H1 (cell line): ENCODE measurements at regions not wholly inside any gene's neighbourhood (a gene's known extent, or its start where the extent isn't known, plus 50 kb on each side); places are given as distances from the start of the nearest gene placed in this dataset.

Experiments used
- CTCF ChIA-PET: fragments of 300-600 bp; sonication (Branson Sonifier 250); formaldehyde crosslinking; loops from one replicate; lab custom pipeline; 2021; ENCODE audit not compliant: partially characterized antibody; lab: Charles Lee
- POLR2A ChIA-PET: fragments of 300-600 bp; sonication (Branson Sonifier 250); formaldehyde crosslinking; loops from one replicate; lab custom pipeline; 2021; ENCODE audit warnings: inconsistent platforms; ENCODE audit not compliant: partially characterized antibody; lab: Charles Lee
- DNase-seq, 2 experiments: peaks; one replicate each; pipeline versions ENCODE4 v3.0.0 to v3.0.0-alpha.2; 2010 to 2022; ENCODE audit warnings: low spot score in 2 of 2, low read depth in 1 of 2, mixed read lengths in 1 of 2
- FAIRE-seq: peaks from 2 replicates; lab custom pipeline; 2011; peaks lifted over from hg19 to GRCh38; lab: Jason Lieb, UNC
- H2AFZ ChIP-seq: 2 replicates; pipeline ENCODE4 v1.8.1; 2012; ENCODE audit warnings: low read length, inconsistent platforms
- H2AK5ac ChIP-seq: 2 replicates; pipeline ENCODE4 v1.6.1; 2013; ENCODE audit warnings: low read depth, low read length
- H2BK120ac ChIP-seq: replicated peaks from 2 replicates; pipeline ENCODE3; 2013; ENCODE audit warnings: low read depth, low read length, inconsistent platforms
- H2BK12ac ChIP-seq: 2 replicates; pipeline ENCODE4 v1.6.1; 2013; ENCODE audit warnings: low read depth, low read length
- H2BK15ac ChIP-seq: 2 replicates; pipeline ENCODE4 v1.6.1; 2013; ENCODE audit warnings: low read length
- H2BK20ac ChIP-seq: 2 replicates; pipeline ENCODE4 v1.6.1; 2013; ENCODE audit warnings: low read length
- H2BK5ac ChIP-seq: 2 replicates; pipeline ENCODE4 v1.6.1; 2013; ENCODE audit warnings: low read depth, low read length
- H3K14ac ChIP-seq: 2 replicates; pipeline ENCODE4 v1.6.1; 2013; ENCODE audit warnings: inconsistent platforms; ENCODE audit not compliant: insufficient read length
- H3K18ac ChIP-seq: 2 replicates; pipeline ENCODE4 v1.6.1; 2013; ENCODE audit warnings: low read length; ENCODE audit errors: extremely low read depth
- H3K23ac ChIP-seq: 2 replicates; pipeline ENCODE4 v1.6.1; 2013; ENCODE audit warnings: inconsistent platforms; ENCODE audit not compliant: insufficient read length
- H3K23me2 ChIP-seq: 2 replicates; pipeline ENCODE4 v1.6.1; 2013; ENCODE audit warnings: low read depth, low read length
- H3K27ac ChIP-seq: 2 replicates; pipeline ENCODE4 v1.6.1; 2011; ENCODE audit warnings: low read depth, low read length, inconsistent platforms
- H3K27me3 ChIP-seq, 4 experiments: replicated peaks in 1 of 4; 1 replicate in 1 of 4; 2 replicates in 3 of 4; pipeline versions ENCODE4 v1.6.1 to v1.8.1; 2011 to 2013; ENCODE audit warnings: low read length in 3 of 4, mild to moderate bottlenecking in 3 of 4, inconsistent platforms in 2 of 4, mixed read lengths in 2 of 4, moderate library complexity in 1 of 4; ENCODE audit not compliant: control insufficient read depth in 3 of 4, insufficient read depth in 3 of 4; ENCODE audit errors: extremely low read depth in 1 of 4
- H3K36me3 ChIP-seq, 4 experiments: 2 replicates each; pipeline versions ENCODE4 v1.6.1 to v1.8.1; 2011 to 2013; ENCODE audit warnings: mild to moderate bottlenecking in 4 of 4, low read length in 3 of 4, moderate library complexity in 2 of 4, control low read depth in 1 of 4, inconsistent platforms in 1 of 4; ENCODE audit not compliant: insufficient read depth in 4 of 4, control insufficient read depth in 2 of 4
- H3K4ac ChIP-seq: replicated peaks from 2 replicates; pipeline ENCODE3; 2013; ENCODE audit warnings: low read length, low read depth, mixed read lengths, inconsistent platforms; ENCODE audit not compliant: insufficient read length
- H3K4me1 ChIP-seq, 4 experiments: replicated peaks in 1 of 4; 1 replicate in 1 of 4; 2 replicates in 3 of 4; pipeline versions ENCODE4 v1.6.1 to v1.8.1; 2011 to 2013; ENCODE audit warnings: low read length in 3 of 4, inconsistent platforms in 2 of 4, mixed read lengths in 1 of 4; ENCODE audit not compliant: insufficient read depth in 4 of 4, control insufficient read depth in 3 of 4
- H3K4me2 ChIP-seq, 2 experiments: 2 replicates each; pipeline versions ENCODE4 v1.6.1 to v1.8.1; 2011 to 2013; ENCODE audit warnings: low read depth in 2 of 2, low read length in 2 of 2, control low read depth in 1 of 2, inconsistent platforms in 1 of 2, mild to moderate bottlenecking in 1 of 2; ENCODE audit not compliant: insufficient read depth in 1 of 2
- H3K4me3 ChIP-seq, 4 experiments: fragments of 200-600, 300-600 bp in 1 of 4; sonication (generic), shearing (Covaris generic), sonication (Bioruptor Twin) in 1 of 4; 2 replicates each; pipeline versions ENCODE4 v1.5.1 to v1.8.1; 2011 to 2016; ENCODE audit warnings: low read length in 4 of 4, low read depth in 3 of 4, control low read depth in 2 of 4, inconsistent platforms in 2 of 4, mild to moderate bottlenecking in 2 of 4, mixed read lengths in 1 of 4, moderate library complexity in 1 of 4; ENCODE audit not compliant: insufficient read depth in 2 of 4; ENCODE audit errors: extremely low read depth in 1 of 4
- H3K56ac ChIP-seq: replicated peaks from 2 replicates; pipeline ENCODE3; 2013; ENCODE audit warnings: low read depth, mild to moderate bottlenecking, mixed read lengths, low read length, inconsistent platforms; ENCODE audit not compliant: insufficient read length
- H3K79me1 ChIP-seq: 2 replicates; pipeline ENCODE4 v1.6.1; 2013; ENCODE audit warnings: low read depth, low read length, control low read depth
- H3K79me2 ChIP-seq, 2 experiments: 2 replicates each; pipeline versions ENCODE4 v1.6.1 to v1.8.1; 2012 to 2013; ENCODE audit warnings: low read length in 2 of 2, mild to moderate bottlenecking in 2 of 2, inconsistent platforms in 1 of 2; ENCODE audit not compliant: insufficient read depth in 2 of 2, control insufficient read depth in 1 of 2
- H3K9ac ChIP-seq, 4 experiments: replicated peaks in 1 of 4; 1 replicate in 1 of 4; 2 replicates in 3 of 4; pipeline versions ENCODE4 v1.6.1 to v1.8.1; 2011 to 2013; ENCODE audit warnings: low read depth in 3 of 4, low read length in 3 of 4, control low read depth in 2 of 4, mild to moderate bottlenecking in 2 of 4, moderate library complexity in 2 of 4, inconsistent platforms in 1 of 4; ENCODE audit errors: extremely low read depth in 1 of 4
- H3K9me3 ChIP-seq, 2 experiments: 2 replicates each; pipeline versions ENCODE4 v1.6.1 to v1.8.1; 2012 to 2013; ENCODE audit warnings: mild to moderate bottlenecking in 2 of 2, moderate library complexity in 2 of 2, control low read depth in 1 of 2, inconsistent platforms in 1 of 2, low read depth in 1 of 2, low read length in 1 of 2, mixed read lengths in 1 of 2; ENCODE audit not compliant: insufficient read depth in 2 of 2
- H4K20me1 ChIP-seq, 2 experiments: replicated peaks in 1 of 2; 2 replicates each; pipeline versions ENCODE3 to v1.8.1; 2011 to 2013; ENCODE audit warnings: inconsistent platforms in 2 of 2, low read length in 2 of 2, mild to moderate bottlenecking in 1 of 2; ENCODE audit not compliant: insufficient read depth in 2 of 2, control insufficient read depth in 1 of 2
- H4K5ac ChIP-seq: 2 replicates; pipeline ENCODE4 v1.6.1; 2013; ENCODE audit warnings: low read length, low read depth, mixed read lengths, inconsistent platforms; ENCODE audit not compliant: insufficient read length
- H4K8ac ChIP-seq: 2 replicates; pipeline ENCODE4 v1.8.0; 2013; ENCODE audit warnings: mild to moderate bottlenecking, moderate library complexity, low read length, inconsistent platforms; ENCODE audit not compliant: insufficient read depth; ENCODE audit errors: extremely low read depth
- H4K91ac ChIP-seq: replicated peaks from 2 replicates; pipeline ENCODE3; 2013; ENCODE audit warnings: low read length, mixed read lengths, inconsistent platforms; ENCODE audit not compliant: insufficient read length
- BRCA1 ChIP-seq: IDR thresholded peaks from 2 replicates; pipeline ENCODE4 v1.6.1; 2012; ENCODE audit warnings: low read depth, low read length, improper control_type of control experiment
- CHD1 ChIP-seq: IDR thresholded peaks from 2 replicates; pipeline ENCODE4 v1.6.1; 2012; ENCODE audit warnings: low read depth, low read length, improper control_type of control experiment
- CREB1 ChIP-seq: IDR thresholded peaks from 2 replicates; pipeline ENCODE4 v1.6.1; 2012; ENCODE audit warnings: inconsistent platforms
- CTBP2 ChIP-seq: IDR thresholded peaks from 2 replicates; pipeline ENCODE4 v1.7.0; 2011; ENCODE audit warnings: borderline replicate concordance, mild to moderate bottlenecking, moderate library complexity, mixed read lengths, low read length; ENCODE audit not compliant: insufficient read depth, insufficient read length
- GABPA ChIP-seq: IDR thresholded peaks from 2 replicates; pipeline ENCODE4 v1.6.1; 2011; ENCODE audit warnings: mild to moderate bottlenecking, low read length, moderate library complexity, borderline replicate concordance; ENCODE audit not compliant: insufficient read depth
- MAFK ChIP-seq: IDR thresholded peaks from 2 replicates; pipeline ENCODE4 v1.6.1; 2012; ENCODE audit warnings: low read depth, mild to moderate bottlenecking, improper control_type of control experiment, low read length
- POLR2A ChIP-seq, 2 experiments: IDR thresholded peaks; 1 replicate in 1 of 2; 2 replicates in 1 of 2; pipeline ENCODE4 v1.6.1; 2011; ENCODE audit warnings: low read depth in 2 of 2, low read length in 2 of 2, mild to moderate bottlenecking in 2 of 2; ENCODE audit errors: control extremely low read depth in 1 of 2
- POU5F1 ChIP-seq: IDR thresholded peaks from 2 replicates; pipeline ENCODE4 v1.6.1; 2011; ENCODE audit warnings: low read depth, mild to moderate bottlenecking, low read length, moderate library complexity
- RFX5 ChIP-seq: IDR thresholded peaks from 2 replicates; pipeline ENCODE4 v1.6.1; 2011; ENCODE audit warnings: low read depth, low read length, improper control_type of control experiment, borderline replicate concordance
- SAP30 ChIP-seq: fragments of 300-600 bp; sonication (generic); IDR thresholded peaks from 2 replicates; pipeline ENCODE4 v1.7.1; 2012; ENCODE audit warnings: low read length, moderate library complexity, mild to moderate bottlenecking, inconsistent platforms; ENCODE audit not compliant: insufficient read depth, insufficient replicate concordance
- SP1 ChIP-seq: IDR thresholded peaks from 2 replicates; pipeline ENCODE4 v1.6.1; 2011; ENCODE audit warnings: low read depth, low read length
- SUZ12 ChIP-seq: fragments of 200-600 bp; sonication (generic); IDR thresholded peaks from 2 replicates; pipeline ENCODE4 v1.6.1; 2012; ENCODE audit warnings: mild to moderate bottlenecking, inconsistent platforms, low read length, moderate library complexity, mixed read lengths
- TBP ChIP-seq: IDR thresholded peaks from 2 replicates; pipeline ENCODE4 v1.6.1; 2011; ENCODE audit warnings: low read depth, low read length, improper control_type of control experiment
- TEAD4 ChIP-seq: IDR thresholded peaks from 2 replicates; pipeline ENCODE4 v1.6.1; 2012; ENCODE audit warnings: low read depth, low read length, inconsistent platforms, mixed read lengths
- WGBS, 2 experiments: shearing (Covaris generic) in 1 of 2; methylation state at CpG; one replicate each; pipeline versions ENCODE4 v1.1.6 to v1.1.7; 2013 to 2015; ENCODE audit warnings: low lambda C conversion rate in 2 of 2, mixed read lengths in 2 of 2, inconsistent platforms in 1 of 2, low coverage in 1 of 2, missing lambda C conversion rate in 1 of 2; ENCODE audit not compliant: insufficient replicate concordance in 2 of 2, insufficient coverage in 1 of 2, insufficient read length in 1 of 2; ENCODE audit errors: extremely low coverage in 1 of 2, missing lambda C conversion rate in 1 of 2; 5-methylcytosine and 5-hydroxymethylcytosine counted together

- 0 out of 2 replicates have a peak overlapping the region, but pooled peaks have one; percentile 55 for H2BK12ac ChIP-seq
- FAIRE-seq (no peak), DNase-seq (peak in 1 of 2 experiments; percentile 27)
- no peak overlapping the region for H3K14ac ChIP-seq
- 75% methylated on average over 6 of the region's 6 CpGs; no CpG with 5 or more reads in 1 of the 2 experiments for WGBS, 2 experiments
- no peak overlapping the region for H4K8ac ChIP-seq
- H3K18ac ChIP-seq: no peak overlapping the region
- no peak overlapping the region for H2BK15ac ChIP-seq
- H3K27ac ChIP-seq: no peak overlapping the region
- no peak overlapping the region for H2AK5ac ChIP-seq
- no peaks in the 10 kb centered on the region for H4K20me1 ChIP-seq
- H3K56ac ChIP-seq: no peak overlapping the region
- CTCF ChIA-PET: no interaction called here
- no peak overlapping the region for H3K4ac ChIP-seq
- no peaks in the 10 kb centered on the region; the same call in 1 of the 2 replicates for H3K23me2 ChIP-seq
- H3K4me2 ChIP-seq: no peak overlapping the region
- POLR2A ChIA-PET: no interaction called here
- no peak overlapping the region for H4K5ac ChIP-seq
- no peak overlapping the region for H3K4me3 ChIP-seq
- no peak overlapping the region for H2AFZ ChIP-seq
- no peak overlapping the region for H3K23ac ChIP-seq
- H3K27me3 ChIP-seq: no peaks in the 10 kb centered on the region
- no peaks in the 10 kb centered on the region for H3K9me3 ChIP-seq
- no peaks in the 10 kb centered on the region for H3K79me1 ChIP-seq
- no peaks in the 10 kb centered on the region for H3K36me3 ChIP-seq
- no peak overlapping the region for H4K91ac ChIP-seq
- H3K79me2 ChIP-seq: no peaks in the 10 kb centered on the region
- no peak overlapping the region for H2BK20ac ChIP-seq
- no peak overlapping the region for H2BK120ac ChIP-seq
- H3K4me1 ChIP-seq: peaks cover 0 to 4% (median 2%) of the 10 kb centered on the region in 4 experiments; a peak in 3 of 7 replicates
- TF ChIP-seq TBP (no peak), RFX5 (no peak), CTBP2 (no peak), GABPA (no peak), POU5F1 (no peak), CREB1 (no peak), MAFK (no peak), SAP30 (no peak), SP1 (no peak), TEAD4 (no peak), CHD1 (no peak), POLR2A (IDR thresholded peaks at IDR 0.05; ENCODE audit: control extremely low read depth in 1 of 2, low read depth in 2 of 2, low read length in 2 of 2) (no peak), SUZ12 (no peak), BRCA1 (no peak)
- TF ChIP-seq, all 59 proteins: peak for 0
- Histone ChIP-seq H2BK5ac (no peak overlapping the region), H3K9ac (no peak overlapping the region)
Observed at GRCh38 chr1:58401991-58402390, 144.5 kb downstream of the OMA1 start.
